ENCODE measurements at regions not wholly inside any gene's neighbourhood (a gene's known extent, or its start where the extent isn't known, plus 50 kb on each side); places are given as distances from the start of the nearest gene placed in this dataset.

- peak; percentile 52 for DNase-seq (ENCODE audit: low spot score)
Observed at GRCh38 chr5:143561219-143561618, 157.7 kb upstream of the NR3C1 start.

- DNase-seq (ENCODE audit: low spot score) = no peak
Observed at GRCh38 chr5:143560378-143560777, 156.9 kb upstream of the NR3C1 start.

- no peak for DNase-seq (ENCODE audit: low spot score)
Observed at GRCh38 chr5:143559586-143560109, 156.2 kb upstream of the NR3C1 start.

- DNase-seq (ENCODE audit: low spot score) = no peak
Observed at GRCh38 chr5:143558048-143558447, 154.6 kb upstream of the NR3C1 start.

- DNase-seq (ENCODE audit: low spot score) = no peak
Observed at GRCh38 chr5:143557061-143557818, 153.8 kb upstream of the NR3C1 start.

GRCh38 chr5:143554918-143555477 is 151.5 kb upstream of the NR3C1 start:
- no peak for DNase-seq (ENCODE audit: low spot score)

GRCh38 chr5:143554187-143554717 is 150.8 kb upstream of the NR3C1 start:
- no peak for DNase-seq (ENCODE audit: low spot score)

- DNase-seq (ENCODE audit: low spot score) = no peak
Observed at GRCh38 chr5:143552680-143553079, 149.2 kb upstream of the NR3C1 start.

GRCh38 chr5:143551820-143552251 is 148.3 kb upstream of the NR3C1 start:
- no peak for DNase-seq (ENCODE audit: low spot score)

- no peak for DNase-seq (ENCODE audit: low spot score)
Observed at GRCh38 chr5:143550986-143551630, 147.6 kb upstream of the NR3C1 start.

- no peak for DNase-seq (ENCODE audit: low spot score)
Observed at GRCh38 chr5:143547342-143547741, 143.9 kb upstream of the NR3C1 start.

- DNase-seq (ENCODE audit: low spot score) = no peak
Observed at GRCh38 chr5:143546394-143546793, 142.9 kb upstream of the NR3C1 start.

GRCh38 chr5:143544606-143545005 is 141.1 kb upstream of the NR3C1 start:
- no peak for DNase-seq (ENCODE audit: low spot score)

GRCh38 chr5:143543358-143544255 is 140.1 kb upstream of the NR3C1 start:
- DNase-seq (ENCODE audit: low spot score) = no peak

- DNase-seq (ENCODE audit: low spot score) = no peak
Observed at GRCh38 chr5:143542798-143543144, 139.3 kb upstream of the NR3C1 start.

GRCh38 chr5:143541943-143542797 is 138.7 kb upstream of the NR3C1 start:
- DNase-seq (ENCODE audit: low spot score) = no peak

GRCh38 chr5:143539742-143540141 is 136.3 kb upstream of the NR3C1 start:
- DNase-seq (ENCODE audit: low spot score) = no peak

- no peak for DNase-seq (ENCODE audit: low spot score)
Observed at GRCh38 chr5:143537056-143537455, 133.6 kb upstream of the NR3C1 start.

- no peak for DNase-seq (ENCODE audit: low spot score)
Observed at GRCh38 chr5:143536364-143536763, 132.9 kb upstream of the NR3C1 start.

- no peak for DNase-seq (ENCODE audit: low spot score)
Observed at GRCh38 chr5:143534761-143535154, 131.3 kb upstream of the NR3C1 start.

All from cerebellar cortex (tissue), 1 donor.